ENCODE measurements at regions not wholly inside any gene's neighbourhood (a gene's known extent, or its start where the extent isn't known, plus 50 kb on each side); places are given as distances from the start of the nearest gene placed in this dataset.
"Not testable (repeated sequence)": the region's sequence is repeated elsewhere in the genome, so short reads cannot be mapped to it uniquely, and the experiment has no call there.

- intact Hi-C loops (cut with DNase I; ENCODE audit: low total_unique reads), result no loop called here
- DNase-seq, result no peak
- no peaks in the 10 kb centered on the region for H3K4me1 ChIP-seq
- no peaks in the 10 kb centered on the region for H3K9me3 ChIP-seq
- TF ChIP-seq CTCF (IDR thresholded peaks at IDR 0.05) (no peak), POLR2A (IDR thresholded peaks at IDR 0.05) (no peak)
- no peak overlapping the region for H3K4me3 ChIP-seq
- no peaks in the 10 kb centered on the region for H3K27me3 ChIP-seq
- no peaks in the 10 kb centered on the region for H3K36me3 ChIP-seq
- H3K27ac ChIP-seq, result no peak overlapping the region
Measured at GRCh38 chr6:6458172-6458571, 130.3 kb upstream of the LY86 start.

GRCh38 chr6:6459963-6460362, 128.6 kb upstream of the LY86 start:
- H3K4me3 ChIP-seq; H3K36me3 ChIP-seq; H3K4me1 ChIP-seq; H3K9me3 ChIP-seq; H3K27me3 ChIP-seq; DNase-seq; intact Hi-C loops (cut with DNase I; ENCODE audit: low total_unique reads); H3K27ac ChIP-seq: not testable (repeated sequence)

- no peak overlapping the region for H3K4me3 ChIP-seq
- no peaks in the 10 kb centered on the region for H3K27me3 ChIP-seq
- H3K36me3 ChIP-seq, result no peaks in the 10 kb centered on the region
- no peak overlapping the region for H3K27ac ChIP-seq
- H3K9me3 ChIP-seq, result no peaks in the 10 kb centered on the region
- DNase-seq, result no peak
- TF ChIP-seq POLR2A (IDR thresholded peaks at IDR 0.05) (no peak), CTCF (IDR thresholded peaks at IDR 0.05) (no peak)
- no peaks in the 10 kb centered on the region for H3K4me1 ChIP-seq
- intact Hi-C loops (cut with DNase I; ENCODE audit: low total_unique reads), result no loop called here
Measured at GRCh38 chr6:6460416-6460815, 128.1 kb upstream of the LY86 start.

GRCh38 chr6:6461138-6461537, 127.4 kb upstream of the LY86 start:
- no peaks in the 10 kb centered on the region for H3K36me3 ChIP-seq
- intact Hi-C loops (cut with DNase I; ENCODE audit: low total_unique reads), result no loop called here
- no peaks in the 10 kb centered on the region for H3K9me3 ChIP-seq
- H3K4me3 ChIP-seq, result no peak overlapping the region
- no peaks in the 10 kb centered on the region for H3K27me3 ChIP-seq
- H3K4me1 ChIP-seq, result no peaks in the 10 kb centered on the region
- H3K27ac ChIP-seq, result no peak overlapping the region
- no peak for TF ChIP-seq CTCF (IDR thresholded peaks at IDR 0.05)
- TF ChIP-seq POLR2A (IDR thresholded peaks at IDR 0.05), result no peak
- no peak for DNase-seq

GRCh38 chr6:6466967-6467761, 121.4 kb upstream of the LY86 start:
- intact Hi-C loops (cut with DNase I; ENCODE audit: low total_unique reads), result no loop called here
- TF ChIP-seq POLR2A (IDR thresholded peaks at IDR 0.05), result no peak
- no peak for TF ChIP-seq CTCF (IDR thresholded peaks at IDR 0.05)
- DNase-seq, result no peak

More at GRCh38 chr6:6466967-6467761, 121.4 kb upstream of the LY86 start:
- H3K4me1 ChIP-seq, result no peaks in the 10 kb centered on the region
- no peaks in the 10 kb centered on the region for H3K27me3 ChIP-seq
- H3K4me3 ChIP-seq, result no peak overlapping the region
- H3K27ac ChIP-seq, result no peak overlapping the region
- no peaks in the 10 kb centered on the region for H3K36me3 ChIP-seq
- H3K9me3 ChIP-seq, result no peaks in the 10 kb centered on the region
